ENCODE measurements at regions not wholly inside any gene's neighbourhood (a gene's known extent, or its start where the extent isn't known, plus 50 kb on each side); places are given as distances from the start of the nearest gene placed in this dataset.
"Not testable (repeated sequence)": the region's sequence is repeated elsewhere in the genome, so short reads cannot be mapped to it uniquely, and the experiment has no call there.

- H3K27ac Mint-ChIP-seq = no peak overlapping the region
- H3K4me1 Mint-ChIP-seq (ENCODE audit: low read depth) = no peaks in the 10 kb centered on the region
- no peaks in the 10 kb centered on the region for H3K27me3 Mint-ChIP-seq
- no peaks in the 10 kb centered on the region for H3K36me3 Mint-ChIP-seq
- no peak overlapping the region for H3K4me3 Mint-ChIP-seq
- no peaks in the 10 kb centered on the region for H3K9me3 Mint-ChIP-seq (ENCODE audit: low read depth)
Measured at GRCh38 chr6:85865420-85866369, 223.0 kb upstream of the SYNCRIP start.

GRCh38 chr6:85864453-85865401, 222.0 kb upstream of the SYNCRIP start:
- Mint-ChIP-seq H3K36me3 (no peaks in the 10 kb centered on the region), H3K4me1 (ENCODE audit: low read depth) (no peaks in the 10 kb centered on the region), H3K27me3 (peaks cover 2% of the 10 kb centered on the region), H3K4me3 (no peak overlapping the region), H3K27ac (no peak overlapping the region), H3K9me3 (ENCODE audit: low read depth) (no peaks in the 10 kb centered on the region)

GRCh38 chr6:85856235-85856634, 213.5 kb upstream of the SYNCRIP start:
- Mint-ChIP-seq H3K4me3 (no peak overlapping the region), H3K4me1 (ENCODE audit: low read depth) (no peaks in the 10 kb centered on the region), H3K9me3 (ENCODE audit: low read depth) (peaks cover 1% of the 10 kb centered on the region), H3K36me3 (no peaks in the 10 kb centered on the region), H3K27ac (no peak overlapping the region), H3K27me3 (peaks cover 5% of the 10 kb centered on the region)

GRCh38 chr6:85838351-85839119, 195.8 kb upstream of the SYNCRIP start:
- H3K9me3 Mint-ChIP-seq (ENCODE audit: low read depth); H3K27me3 Mint-ChIP-seq; H3K4me3 Mint-ChIP-seq: not testable (repeated sequence)

GRCh38 chr6:85828973-85829372, 186.3 kb upstream of the SYNCRIP start:
- Mint-ChIP-seq H3K27me3 (peaks cover 2% of the 10 kb centered on the region), H3K36me3 (no peaks in the 10 kb centered on the region)

More at GRCh38 chr6:85838351-85839119, 195.8 kb upstream of the SYNCRIP start:
- H3K4me1 Mint-ChIP-seq (ENCODE audit: low read depth); H3K36me3 Mint-ChIP-seq; H3K27ac Mint-ChIP-seq: not testable (repeated sequence)

GRCh38 chr6:85826997-85827396, 184.3 kb upstream of the SYNCRIP start:
- H3K4me1 Mint-ChIP-seq (ENCODE audit: low read depth) = no peaks in the 10 kb centered on the region
- H3K27ac Mint-ChIP-seq = no peak overlapping the region
- no peaks in the 10 kb centered on the region for H3K36me3 Mint-ChIP-seq
- H3K9me3 Mint-ChIP-seq (ENCODE audit: low read depth) = peaks cover 23% of the 10 kb centered on the region
- H3K4me3 Mint-ChIP-seq = no peak overlapping the region
- peaks cover 2% of the 10 kb centered on the region for H3K27me3 Mint-ChIP-seq

More at GRCh38 chr6:85828973-85829372, 186.3 kb upstream of the SYNCRIP start:
- Mint-ChIP-seq H3K4me1 (ENCODE audit: low read depth) (no peaks in the 10 kb centered on the region), H3K9me3 (ENCODE audit: low read depth) (peaks cover 12% of the 10 kb centered on the region), H3K27ac (no peak overlapping the region), H3K4me3 (no peak overlapping the region)

- Mint-ChIP-seq H3K36me3 (no peaks in the 10 kb centered on the region), H3K4me1 (ENCODE audit: low read depth) (no peaks in the 10 kb centered on the region), H3K27me3 (peaks cover 2% of the 10 kb centered on the region), H3K4me3 (no peak overlapping the region), H3K9me3 (ENCODE audit: low read depth) (peaks cover 23% of the 10 kb centered on the region), H3K27ac (no peak overlapping the region)
Measured at GRCh38 chr6:85824329-85824728, 181.6 kb upstream of the SYNCRIP start.

- H3K27ac Mint-ChIP-seq = no peak overlapping the region
- H3K27me3 Mint-ChIP-seq = peaks cover 8% of the 10 kb centered on the region
- H3K4me1 Mint-ChIP-seq (ENCODE audit: low read depth) = no peaks in the 10 kb centered on the region
- peaks cover 2% of the 10 kb centered on the region for H3K36me3 Mint-ChIP-seq
- H3K4me3 Mint-ChIP-seq = no peak overlapping the region
- H3K9me3 Mint-ChIP-seq (ENCODE audit: low read depth) = peaks cover 5% of the 10 kb centered on the region
Measured at GRCh38 chr6:85810558-85810957, 167.9 kb upstream of the SYNCRIP start.

GRCh38 chr6:85803721-85804120, 161.0 kb upstream of the SYNCRIP start:
- H3K36me3 Mint-ChIP-seq = peaks cover 2% of the 10 kb centered on the region
- peaks cover 5% of the 10 kb centered on the region for H3K27me3 Mint-ChIP-seq
- H3K27ac Mint-ChIP-seq = no peak overlapping the region
- no peaks in the 10 kb centered on the region for H3K9me3 Mint-ChIP-seq (ENCODE audit: low read depth)
- H3K4me1 Mint-ChIP-seq (ENCODE audit: low read depth) = no peaks in the 10 kb centered on the region
- no peak overlapping the region for H3K4me3 Mint-ChIP-seq

- no peaks in the 10 kb centered on the region for H3K4me1 Mint-ChIP-seq (ENCODE audit: low read depth)
- H3K27me3 Mint-ChIP-seq = peaks cover 8% of the 10 kb centered on the region
- H3K9me3 Mint-ChIP-seq (ENCODE audit: low read depth) = no peaks in the 10 kb centered on the region
- H3K4me3 Mint-ChIP-seq = no peak overlapping the region
- no peak overlapping the region for H3K27ac Mint-ChIP-seq
- H3K36me3 Mint-ChIP-seq = peaks cover 2% of the 10 kb centered on the region
Measured at GRCh38 chr6:85802162-85802561, 159.5 kb upstream of the SYNCRIP start.

- H3K4me1 Mint-ChIP-seq (ENCODE audit: low read depth) = no peaks in the 10 kb centered on the region
- H3K4me3 Mint-ChIP-seq = no peak overlapping the region
- H3K9me3 Mint-ChIP-seq (ENCODE audit: low read depth) = no peaks in the 10 kb centered on the region
- no peak overlapping the region for H3K27ac Mint-ChIP-seq
- no peaks in the 10 kb centered on the region for H3K36me3 Mint-ChIP-seq
- peaks cover 12% of the 10 kb centered on the region for H3K27me3 Mint-ChIP-seq
Measured at GRCh38 chr6:85798931-85799652, 156.4 kb upstream of the SYNCRIP start.

GRCh38 chr6:85797993-85798392, 155.3 kb upstream of the SYNCRIP start:
- Mint-ChIP-seq H3K4me3 (no peak overlapping the region), H3K27me3 (peaks cover 12% of the 10 kb centered on the region), H3K9me3 (ENCODE audit: low read depth) (no peaks in the 10 kb centered on the region), H3K27ac (no peak overlapping the region), H3K36me3 (no peaks in the 10 kb centered on the region), H3K4me1 (ENCODE audit: low read depth) (no peaks in the 10 kb centered on the region)

- no peaks in the 10 kb centered on the region for H3K36me3 Mint-ChIP-seq
- H3K27ac Mint-ChIP-seq = no peak overlapping the region
- peaks cover 12% of the 10 kb centered on the region for H3K27me3 Mint-ChIP-seq
- no peak overlapping the region for H3K4me3 Mint-ChIP-seq
- H3K4me1 Mint-ChIP-seq (ENCODE audit: low read depth) = no peaks in the 10 kb centered on the region
- no peaks in the 10 kb centered on the region for H3K9me3 Mint-ChIP-seq (ENCODE audit: low read depth)
Measured at GRCh38 chr6:85795945-85796344, 153.3 kb upstream of the SYNCRIP start.

GRCh38 chr6:85792254-85792653, 149.6 kb upstream of the SYNCRIP start:
- H3K27ac Mint-ChIP-seq = no peak overlapping the region
- peaks cover 12% of the 10 kb centered on the region for H3K27me3 Mint-ChIP-seq
- no peaks in the 10 kb centered on the region for H3K4me1 Mint-ChIP-seq (ENCODE audit: low read depth)
- no peak overlapping the region for H3K4me3 Mint-ChIP-seq
- no peaks in the 10 kb centered on the region for H3K36me3 Mint-ChIP-seq
- no peaks in the 10 kb centered on the region for H3K9me3 Mint-ChIP-seq (ENCODE audit: low read depth)

Measured in activated naive CD8-positive, alpha-beta T cell (primary cell).